ENCODE measurements at regions not wholly inside any gene's neighbourhood (a gene's known extent, or its start where the extent isn't known, plus 50 kb on each side); places are given as distances from the start of the nearest gene placed in this dataset.

- TF ChIP-seq CTCF (IDR thresholded peaks at IDR 0.05) = no peak
- TF ChIP-seq EP300 (IDR thresholded peaks at IDR 0.05) = no peak
- no peak for TF ChIP-seq POLR2A (IDR thresholded peaks at IDR 0.05)
Observed at GRCh38 chr17:52420555-52421078, 262.1 kb upstream of the CA10 start.

Measured in tibial nerve (tissue), 4 donors.